OCI-LY1 (cell line): ENCODE measurements at regions not wholly inside any gene's neighbourhood (a gene's known extent, or its start where the extent isn't known, plus 50 kb on each side); places are given as distances from the start of the nearest gene placed in this dataset.

Source experiments
- H2AFZ ChIP-seq: fragments of 200-600 bp; sonication (generic), shearing (Covaris generic); 2 replicates; pipeline ENCODE4 v1.6.0; 2014; ENCODE audit warnings: antibody characterized with exemption, mild to moderate bottlenecking, low read length
- H3F3A ChIP-seq: fragments of 200-600 bp; sonication (generic), shearing (Covaris generic); 2 replicates; pipeline ENCODE4 v1.6.0; 2014; ENCODE audit warnings: mild to moderate bottlenecking, antibody characterized with exemption, low read length, moderate library complexity; ENCODE audit not compliant: insufficient read depth
- H3K27ac ChIP-seq: fragments of 200-600 bp; sonication (generic); 2 replicates; pipeline ENCODE4 v1.5.1; 2014; ENCODE audit warnings: low read length, mixed run types, mild to moderate bottlenecking, low read depth; ENCODE audit not compliant: poor library complexity, severe bottlenecking
- H3K27me3 ChIP-seq: fragments of 200-600 bp; sonication (generic); 2 replicates; pipeline ENCODE4 v1.6.0; 2014; ENCODE audit warnings: antibody characterized with exemption, mild to moderate bottlenecking, low read length, moderate library complexity; ENCODE audit not compliant: insufficient read depth
- H3K36me3 ChIP-seq: fragments of 200-600 bp; sonication (generic); 2 replicates; pipeline ENCODE4 v1.6.1; 2014; ENCODE audit warnings: mild to moderate bottlenecking, antibody characterized with exemption, low read length, moderate library complexity, mixed read lengths; ENCODE audit not compliant: insufficient read depth
- H3K4me1 ChIP-seq: fragments of 200-600 bp; sonication (generic); 2 replicates; pipeline ENCODE4 v1.5.1; 2014; ENCODE audit warnings: mild to moderate bottlenecking, low read length, moderate library complexity; ENCODE audit not compliant: insufficient read depth, severe bottlenecking
- H3K4me2 ChIP-seq: fragments of 200-600 bp; sonication (generic), shearing (Covaris generic); 2 replicates; pipeline ENCODE4 v1.6.1; 2014; ENCODE audit warnings: low read length
- H3K4me3 ChIP-seq: fragments of 200-600 bp; sonication (generic); 2 replicates; pipeline ENCODE4 v1.5.1; 2014; ENCODE audit warnings: low read length, low read depth, mild to moderate bottlenecking, mixed read lengths; ENCODE audit not compliant: poor library complexity, severe bottlenecking
- H3K79me2 ChIP-seq: fragments of 200-600 bp; shearing (Covaris generic); 2 replicates; pipeline ENCODE4 v1.6.1; 2016; ENCODE audit warnings: mixed run types, low read length, mixed read lengths; ENCODE audit not compliant: insufficient read depth
- H3K9ac ChIP-seq: fragments of 200-600 bp; sonication (generic), shearing (Covaris generic); 2 replicates; pipeline ENCODE4 v1.6.1; 2014; ENCODE audit warnings: mild to moderate bottlenecking, low read length, mixed read lengths
- H3K9me2 ChIP-seq: fragments of 200-600 bp; sonication (generic), shearing (Covaris generic); 2 replicates; pipeline ENCODE4 v1.6.1; 2014; ENCODE audit warnings: low read depth, mild to moderate bottlenecking, low read length, mixed read lengths
- H3K9me3 ChIP-seq: fragments of 200-600 bp; shearing (Covaris generic); 2 replicates; pipeline ENCODE4 v1.6.1; 2014; ENCODE audit warnings: low read length, mixed read lengths
- H4K20me1 ChIP-seq: fragments of 200-600 bp; sonication (generic), shearing (Covaris generic); 2 replicates; pipeline ENCODE4 v1.6.0; 2016; ENCODE audit warnings: mild to moderate bottlenecking, low read length; ENCODE audit not compliant: insufficient read depth
- EZH2 ChIP-seq: fragments of 200-600 bp; sonication (generic), shearing (Covaris generic); IDR thresholded peaks from 2 replicates; pipeline ENCODE4 v1.8.0; 2017; ENCODE audit warnings: borderline replicate concordance, mixed run types, mild to moderate bottlenecking, antibody characterized with exemption, low read length, moderate library complexity, mixed read lengths
- TF ChIP-seq, protein P1 (sequence below): fragments of 200-600 bp; sonication (generic), shearing (Covaris generic); IDR thresholded peaks from 2 replicates; pipeline ENCODE4 v1.5.1; 2017; ENCODE audit warnings: mild to moderate bottlenecking, antibody characterized with exemption, low read length, moderate library complexity, mixed read lengths

DNA sequence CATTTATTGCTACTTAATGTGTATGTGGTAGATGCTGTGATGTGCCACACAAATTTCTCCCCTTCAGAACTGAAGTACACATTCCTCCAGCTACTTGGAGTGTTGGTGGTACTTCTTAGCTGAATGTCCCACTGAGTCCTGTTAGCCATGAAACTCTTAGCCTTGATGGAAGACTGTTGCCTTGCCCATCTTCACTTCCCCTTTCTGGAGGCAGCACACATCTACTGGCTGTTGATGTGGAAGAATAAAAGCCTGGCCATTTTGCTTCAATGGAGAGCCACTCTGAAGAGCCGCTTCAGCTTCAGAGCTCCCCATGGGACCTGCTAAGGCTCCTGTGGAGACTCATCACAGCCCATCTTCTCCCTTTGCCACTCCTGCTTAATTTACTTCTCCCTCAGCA is 157.7 kb upstream of the PITX2 start:
- H3K36me3 ChIP-seq, result no peaks in the 10 kb centered on the region
- no peaks in the 10 kb centered on the region for H3K79me2 ChIP-seq
- no peak overlapping the region for H3K4me3 ChIP-seq
- no peaks in the 10 kb centered on the region for H4K20me1 ChIP-seq
- H3K4me1 ChIP-seq, result peaks cover 6% of the 10 kb centered on the region
- H3K4me2 ChIP-seq, result no peak overlapping the region
- H2AFZ ChIP-seq, result no peak overlapping the region
- H3K9me2 ChIP-seq, result no peaks in the 10 kb centered on the region
- H3K9me3 ChIP-seq, result no peaks in the 10 kb centered on the region
- TF ChIP-seq EZH2, result no peak
- TF ChIP-seq, protein P1, sequence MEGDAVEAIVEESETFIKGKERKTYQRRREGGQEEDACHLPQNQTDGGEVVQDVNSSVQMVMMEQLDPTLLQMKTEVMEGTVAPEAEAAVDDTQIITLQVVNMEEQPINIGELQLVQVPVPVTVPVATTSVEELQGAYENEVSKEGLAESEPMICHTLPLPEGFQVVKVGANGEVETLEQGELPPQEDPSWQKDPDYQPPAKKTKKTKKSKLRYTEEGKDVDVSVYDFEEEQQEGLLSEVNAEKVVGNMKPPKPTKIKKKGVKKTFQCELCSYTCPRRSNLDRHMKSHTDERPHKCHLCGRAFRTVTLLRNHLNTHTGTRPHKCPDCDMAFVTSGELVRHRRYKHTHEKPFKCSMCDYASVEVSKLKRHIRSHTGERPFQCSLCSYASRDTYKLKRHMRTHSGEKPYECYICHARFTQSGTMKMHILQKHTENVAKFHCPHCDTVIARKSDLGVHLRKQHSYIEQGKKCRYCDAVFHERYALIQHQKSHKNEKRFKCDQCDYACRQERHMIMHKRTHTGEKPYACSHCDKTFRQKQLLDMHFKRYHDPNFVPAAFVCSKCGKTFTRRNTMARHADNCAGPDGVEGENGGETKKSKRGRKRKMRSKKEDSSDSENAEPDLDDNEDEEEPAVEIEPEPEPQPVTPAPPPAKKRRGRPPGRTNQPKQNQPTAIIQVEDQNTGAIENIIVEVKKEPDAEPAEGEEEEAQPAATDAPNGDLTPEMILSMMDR, result no peak
- no peaks in the 10 kb centered on the region for H3F3A ChIP-seq
- no peak overlapping the region for H3K9ac ChIP-seq
- no peak overlapping the region for H3K27ac ChIP-seq
- H3K27me3 ChIP-seq, result no peaks in the 10 kb centered on the region

DNA sequence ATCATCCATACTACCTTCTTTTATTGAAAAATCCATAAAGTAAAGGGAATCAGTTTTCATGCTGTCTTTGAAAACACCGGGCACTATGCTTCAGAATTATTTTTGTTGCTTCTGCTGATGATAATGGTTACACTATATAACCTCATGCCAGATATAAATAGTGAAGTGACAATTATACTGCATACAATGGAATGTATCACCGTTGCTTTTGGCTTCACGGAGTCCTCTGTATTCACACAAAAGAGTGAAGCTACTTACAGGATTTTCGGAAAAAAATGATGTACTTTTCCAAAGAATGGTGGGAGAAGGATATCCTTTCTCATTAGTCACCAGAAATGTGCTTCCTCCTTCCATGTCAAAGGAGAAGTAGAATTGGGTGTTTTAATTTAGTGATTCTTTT is 159.1 kb upstream of the PITX2 start:
- Histone ChIP-seq H3K9me2 (no peaks in the 10 kb centered on the region), H3K4me2 (no peak overlapping the region), H3K27ac (no peak overlapping the region), H3K9me3 (no peaks in the 10 kb centered on the region), H3K36me3 (no peaks in the 10 kb centered on the region), H3K4me1 (peaks cover 6% of the 10 kb centered on the region), H3F3A (no peaks in the 10 kb centered on the region), H2AFZ (no peak overlapping the region), H3K27me3 (no peaks in the 10 kb centered on the region), H3K4me3 (no peak overlapping the region), H3K79me2 (no peaks in the 10 kb centered on the region), H4K20me1 (no peaks in the 10 kb centered on the region), H3K9ac (no peak overlapping the region)
- TF ChIP-seq, protein P1, result no peak
- no peak for TF ChIP-seq EZH2

DNA sequence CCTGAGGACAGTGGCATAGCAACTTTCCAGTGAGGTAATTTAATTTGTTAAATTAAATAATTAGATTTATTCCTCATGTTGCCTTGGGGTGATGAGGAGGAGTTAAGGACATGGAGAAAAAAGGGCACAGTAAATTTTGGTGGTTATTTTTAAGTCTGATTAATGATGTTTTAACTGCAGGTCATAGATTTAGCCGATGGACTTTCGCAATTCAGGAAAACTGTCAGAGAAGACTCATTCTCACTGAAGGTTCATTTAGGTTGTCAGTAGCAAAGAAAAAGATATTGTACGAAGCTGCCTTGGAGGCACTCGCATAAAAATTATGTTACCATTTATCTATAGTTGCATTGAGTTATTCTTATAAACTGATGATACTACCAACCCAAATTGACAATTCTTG is 164.2 kb upstream of the PITX2 start:
- no peaks in the 10 kb centered on the region for H3K9me3 ChIP-seq
- no peaks in the 10 kb centered on the region for H3K27me3 ChIP-seq
- no peak overlapping the region for H2AFZ ChIP-seq
- H3K4me3 ChIP-seq, result no peak overlapping the region
- H3F3A ChIP-seq, result no peaks in the 10 kb centered on the region
- no peaks in the 10 kb centered on the region for H3K79me2 ChIP-seq
- H3K4me2 ChIP-seq, result no peak overlapping the region
- TF ChIP-seq EZH2, result no peak
- TF ChIP-seq, protein P1, result no peak
- no peaks in the 10 kb centered on the region for H3K36me3 ChIP-seq
- H4K20me1 ChIP-seq, result no peaks in the 10 kb centered on the region
- no peaks in the 10 kb centered on the region for H3K9me2 ChIP-seq
- H3K4me1 ChIP-seq, result peaks cover 6% of the 10 kb centered on the region
- no peak overlapping the region for H3K9ac ChIP-seq
- no peak overlapping the region for H3K27ac ChIP-seq
